PFSK-1 (cell line): ENCODE measurements at regions not wholly inside any gene's neighbourhood (a gene's known extent, or its start where the extent isn't known, plus 50 kb on each side); places are given as distances from the start of the nearest gene placed in this dataset.

Experiments used
- FOXP2 ChIP-seq: optimal IDR thresholded peaks from 2 replicates; pipeline ENCODE3; 2011; ENCODE audit warnings: borderline replicate concordance, control low read depth, inconsistent platforms; ENCODE audit not compliant: insufficient read depth; ENCODE audit errors: extremely low read length, extremely low read depth
- POLR2AphosphoS5 ChIP-seq: IDR thresholded peaks from 2 replicates; pipeline ENCODE4 v1.6.1; 2012; ENCODE audit warnings: low read depth, mild to moderate bottlenecking, control low read depth, low read length, moderate library complexity
- SIN3A ChIP-seq: IDR thresholded peaks from 2 replicates; pipeline ENCODE4 v1.6.1; 2012; ENCODE audit warnings: mild to moderate bottlenecking, low read length, moderate library complexity, borderline replicate concordance; ENCODE audit not compliant: insufficient read depth
- TAF1 ChIP-seq: IDR thresholded peaks from 2 replicates; pipeline ENCODE4 v1.6.1; 2012; ENCODE audit warnings: low read length, control low read depth, borderline replicate concordance; ENCODE audit not compliant: insufficient read depth
- TF ChIP-seq, protein P1 (sequence below), 2 experiments: IDR thresholded peaks; 2 replicates each; pipeline versions ENCODE4 v1.6.1 to v1.8.0; 2011 to 2012; ENCODE audit warnings: low read depth in 2 of 2, low read length in 2 of 2, control low read depth in 1 of 2, inconsistent platforms in 1 of 2, mild to moderate bottlenecking in 1 of 2, moderate library complexity in 1 of 2; ENCODE audit not compliant: insufficient read depth in 1 of 2

DNA sequence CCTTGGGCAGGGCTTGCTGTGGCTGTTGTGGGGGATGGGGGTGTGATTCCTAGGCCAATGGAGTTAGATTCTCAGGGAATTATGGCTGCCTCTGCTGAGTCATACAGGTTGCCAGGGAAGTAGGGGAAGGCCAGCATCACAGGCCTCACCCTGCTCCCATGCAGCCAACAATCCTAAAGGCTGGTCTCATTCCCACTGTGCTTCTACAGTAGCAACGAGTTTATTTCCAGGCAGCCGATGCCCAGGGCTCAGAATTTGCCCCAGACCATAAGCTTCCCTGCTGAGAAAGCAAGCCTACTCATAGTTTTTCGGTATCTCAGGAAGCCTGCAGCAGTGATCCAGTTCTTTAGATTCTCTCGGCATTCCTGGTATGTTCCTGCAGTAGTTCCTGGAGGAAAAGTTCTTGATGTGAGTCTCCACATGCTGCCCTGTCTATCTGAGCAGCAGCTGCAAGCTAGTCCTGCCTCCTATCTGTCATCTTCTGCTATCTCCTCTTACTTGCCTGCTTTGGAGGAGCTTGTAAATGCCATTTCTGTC lies 59.3 kb upstream of the SELENOP start:
- TF ChIP-seq SIN3A (no peak), FOXP2 (no peak), TAF1 (no peak), POLR2AphosphoS5 (no peak)
- TF ChIP-seq, protein P1, sequence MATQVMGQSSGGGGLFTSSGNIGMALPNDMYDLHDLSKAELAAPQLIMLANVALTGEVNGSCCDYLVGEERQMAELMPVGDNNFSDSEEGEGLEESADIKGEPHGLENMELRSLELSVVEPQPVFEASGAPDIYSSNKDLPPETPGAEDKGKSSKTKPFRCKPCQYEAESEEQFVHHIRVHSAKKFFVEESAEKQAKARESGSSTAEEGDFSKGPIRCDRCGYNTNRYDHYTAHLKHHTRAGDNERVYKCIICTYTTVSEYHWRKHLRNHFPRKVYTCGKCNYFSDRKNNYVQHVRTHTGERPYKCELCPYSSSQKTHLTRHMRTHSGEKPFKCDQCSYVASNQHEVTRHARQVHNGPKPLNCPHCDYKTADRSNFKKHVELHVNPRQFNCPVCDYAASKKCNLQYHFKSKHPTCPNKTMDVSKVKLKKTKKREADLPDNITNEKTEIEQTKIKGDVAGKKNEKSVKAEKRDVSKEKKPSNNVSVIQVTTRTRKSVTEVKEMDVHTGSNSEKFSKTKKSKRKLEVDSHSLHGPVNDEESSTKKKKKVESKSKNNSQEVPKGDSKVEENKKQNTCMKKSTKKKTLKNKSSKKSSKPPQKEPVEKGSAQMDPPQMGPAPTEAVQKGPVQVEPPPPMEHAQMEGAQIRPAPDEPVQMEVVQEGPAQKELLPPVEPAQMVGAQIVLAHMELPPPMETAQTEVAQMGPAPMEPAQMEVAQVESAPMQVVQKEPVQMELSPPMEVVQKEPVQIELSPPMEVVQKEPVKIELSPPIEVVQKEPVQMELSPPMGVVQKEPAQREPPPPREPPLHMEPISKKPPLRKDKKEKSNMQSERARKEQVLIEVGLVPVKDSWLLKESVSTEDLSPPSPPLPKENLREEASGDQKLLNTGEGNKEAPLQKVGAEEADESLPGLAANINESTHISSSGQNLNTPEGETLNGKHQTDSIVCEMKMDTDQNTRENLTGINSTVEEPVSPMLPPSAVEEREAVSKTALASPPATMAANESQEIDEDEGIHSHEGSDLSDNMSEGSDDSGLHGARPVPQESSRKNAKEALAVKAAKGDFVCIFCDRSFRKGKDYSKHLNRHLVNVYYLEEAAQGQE (IDR thresholded peaks at IDR 0.05; ENCODE audit: insufficient read depth in 1 of 2, low read depth in 2 of 2, low read length in 2 of 2) = no peak
